Fibroblast of skin of left quadriceps (primary cell): ENCODE measurements at regions not wholly inside any gene's neighbourhood (a gene's known extent, or its start where the extent isn't known, plus 50 kb on each side); places are given as distances from the start of the nearest gene placed in this dataset.

Source experiments
- DNase-seq, 2 experiments: peaks; one replicate each; pipeline ENCODE4 v3.0.0-alpha.2; 2013; ENCODE audit warnings: low read depth in 2 of 2

- DNase-seq: no peak
Measured at GRCh38 chr1:212225416-212225815, 59.8 kb upstream of the PPP2R5A start.

GRCh38 chr1:212225871-212226302 is 59.3 kb upstream of the PPP2R5A start:
- no peak for DNase-seq

GRCh38 chr1:212226467-212226866 is 58.7 kb upstream of the PPP2R5A start:
- DNase-seq: no peak

- peak; percentile 55 to 58 for DNase-seq
Measured at GRCh38 chr1:212228076-212228475, 57.1 kb upstream of the PPP2R5A start.

GRCh38 chr1:212228591-212229119 is 56.6 kb upstream of the PPP2R5A start:
- DNase-seq: no peak

GRCh38 chr1:212229654-212230053 is 55.6 kb upstream of the PPP2R5A start:
- DNase-seq: peak; percentile 58 to 62

- no peak for DNase-seq
Measured at GRCh38 chr1:212230329-212230728, 54.9 kb upstream of the PPP2R5A start.

GRCh38 chr1:212231372-212231771 is 53.8 kb upstream of the PPP2R5A start:
- DNase-seq: no peak

- DNase-seq: no peak
Measured at GRCh38 chr1:212232090-212232489, 53.1 kb upstream of the PPP2R5A start.

GRCh38 chr1:212233321-212233720 is 51.9 kb upstream of the PPP2R5A start:
- DNase-seq: no peak

- peak; percentile 86 to 89 for DNase-seq
Measured at GRCh38 chr1:212234431-212235395, 50.5 kb upstream of the PPP2R5A start.
